ENCODE measurements at regions not wholly inside any gene's neighbourhood (a gene's known extent, or its start where the extent isn't known, plus 50 kb on each side); places are given as distances from the start of the nearest gene placed in this dataset.

DNA sequence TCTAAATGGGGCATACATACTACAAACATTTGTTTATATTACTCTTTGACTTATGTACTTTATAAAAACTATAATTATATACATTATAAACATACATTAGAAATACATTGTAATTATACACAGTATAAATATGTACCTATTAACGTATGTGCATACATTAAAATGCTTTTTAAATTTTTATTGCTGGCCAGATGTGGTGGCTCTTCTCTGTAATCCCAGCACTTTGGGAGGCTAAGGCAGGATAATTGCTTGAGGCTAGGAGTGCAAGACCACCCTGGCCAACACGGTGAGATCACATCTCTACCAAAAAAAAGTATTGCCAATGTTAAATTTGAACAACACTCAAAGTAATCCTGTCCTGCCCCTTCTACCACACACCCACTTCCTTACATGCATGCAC is 1037.0 kb downstream of the GRM8 start:
- Histone ChIP-seq H3K4me1 (ENCODE audit: insufficient read depth, low read length, severe bottlenecking) (no peaks in the 10 kb centered on the region), H3K9ac (ENCODE audit: low read length) (no peak overlapping the region), H3K4me2 (ENCODE audit: low read length) (no peak overlapping the region), H3K27ac (ENCODE audit: low read depth, low read length, poor library complexity, severe bottlenecking) (no peak overlapping the region), H2AFZ (ENCODE audit: low read length) (no peak overlapping the region), H3K9me2 (ENCODE audit: low read depth, low read length) (0 out of 2 replicates have a peak, but pooled peaks cover 3% of the 10 kb centered on the region), H3K36me3 (ENCODE audit: insufficient read depth, low read length) (no peaks in the 10 kb centered on the region), H3K4me3 (ENCODE audit: low read depth, low read length, poor library complexity, severe bottlenecking) (no peak overlapping the region), H3K79me2 (ENCODE audit: insufficient read depth, low read length) (no peaks in the 10 kb centered on the region), H3K9me3 (ENCODE audit: low read length) (no peaks in the 10 kb centered on the region), H4K20me1 (ENCODE audit: insufficient read depth, low read length) (no peaks in the 10 kb centered on the region), H3F3A (ENCODE audit: insufficient read depth, low read length) (no peaks in the 10 kb centered on the region), H3K27me3 (ENCODE audit: insufficient read depth, low read length) (no peaks in the 10 kb centered on the region)
- TF ChIP-seq CTCF (IDR thresholded peaks at IDR 0.05; ENCODE audit: low read length), result no peak
- no peak for TF ChIP-seq EZH2 (IDR thresholded peaks at IDR 0.05; ENCODE audit: borderline replicate concordance, low read length)

DNA sequence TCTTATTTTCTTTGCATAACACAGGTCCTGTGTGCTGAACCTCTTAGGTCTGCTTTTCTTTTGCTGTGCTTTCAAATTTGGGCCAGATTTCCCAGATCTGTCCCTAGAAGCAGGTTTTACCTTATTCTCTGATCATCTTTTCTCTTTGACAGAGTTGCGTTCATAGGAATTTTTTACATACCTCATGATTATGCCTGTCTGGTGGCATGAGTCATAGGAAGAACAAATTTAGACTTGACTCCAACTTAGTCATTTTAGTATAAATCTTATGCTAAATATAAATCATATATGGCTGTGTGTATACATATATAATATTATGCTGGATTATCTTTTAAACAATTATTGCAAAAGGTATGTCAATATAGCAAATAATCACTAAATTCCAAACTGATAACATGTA is 1038.9 kb downstream of the GRM8 start:
- Histone ChIP-seq H4K20me1 (ENCODE audit: insufficient read depth, low read length) (no peaks in the 10 kb centered on the region), H3K4me2 (ENCODE audit: low read length) (no peak overlapping the region), H3K4me1 (ENCODE audit: insufficient read depth, low read length, severe bottlenecking) (no peaks in the 10 kb centered on the region), H3K79me2 (ENCODE audit: insufficient read depth, low read length) (no peaks in the 10 kb centered on the region), H3K36me3 (ENCODE audit: insufficient read depth, low read length) (no peaks in the 10 kb centered on the region), H3K9me2 (ENCODE audit: low read depth, low read length) (0 out of 2 replicates have a peak, but pooled peaks cover 3% of the 10 kb centered on the region), H3K27me3 (ENCODE audit: insufficient read depth, low read length) (no peaks in the 10 kb centered on the region), H3K9me3 (ENCODE audit: low read length) (no peaks in the 10 kb centered on the region), H3K27ac (ENCODE audit: low read depth, low read length, poor library complexity, severe bottlenecking) (no peak overlapping the region), H3K9ac (ENCODE audit: low read length) (no peak overlapping the region), H2AFZ (ENCODE audit: low read length) (no peak overlapping the region), H3K4me3 (ENCODE audit: low read depth, low read length, poor library complexity, severe bottlenecking) (no peak overlapping the region), H3F3A (ENCODE audit: insufficient read depth, low read length) (no peaks in the 10 kb centered on the region)
- TF ChIP-seq EZH2 (IDR thresholded peaks at IDR 0.05; ENCODE audit: borderline replicate concordance, low read length) (no peak), CTCF (IDR thresholded peaks at IDR 0.05; ENCODE audit: low read length) (no peak)

DNA sequence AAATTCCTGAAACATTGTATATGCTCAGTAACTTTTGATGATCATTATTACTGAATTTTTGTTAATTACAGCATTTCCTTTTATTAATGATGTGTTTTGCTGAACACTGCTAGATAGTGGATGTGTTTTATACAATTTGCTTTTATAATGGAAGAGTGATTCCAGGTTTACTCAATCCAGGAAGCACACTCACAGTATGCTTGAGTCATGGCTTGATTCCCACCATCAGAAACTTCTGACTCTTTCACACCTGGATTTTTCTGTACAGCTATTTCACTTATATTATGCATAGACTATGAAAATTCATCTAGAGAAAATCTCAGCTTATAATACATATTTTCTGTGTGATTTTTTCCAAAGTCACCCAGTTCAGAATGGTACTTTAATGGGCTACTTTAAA is 1040.9 kb downstream of the GRM8 start:
- Histone ChIP-seq H3K36me3 (ENCODE audit: insufficient read depth, low read length) (no peaks in the 10 kb centered on the region), H3K4me3 (ENCODE audit: low read depth, low read length, poor library complexity, severe bottlenecking) (no peak overlapping the region), H4K20me1 (ENCODE audit: insufficient read depth, low read length) (no peaks in the 10 kb centered on the region), H2AFZ (ENCODE audit: low read length) (no peak overlapping the region), H3K4me2 (ENCODE audit: low read length) (no peak overlapping the region), H3K9me2 (ENCODE audit: low read depth, low read length) (0 out of 2 replicates have a peak, but pooled peaks cover 3% of the 10 kb centered on the region), H3K9me3 (ENCODE audit: low read length) (no peaks in the 10 kb centered on the region), H3K4me1 (ENCODE audit: insufficient read depth, low read length, severe bottlenecking) (no peaks in the 10 kb centered on the region), H3F3A (ENCODE audit: insufficient read depth, low read length) (no peaks in the 10 kb centered on the region), H3K79me2 (ENCODE audit: insufficient read depth, low read length) (no peaks in the 10 kb centered on the region), H3K9ac (ENCODE audit: low read length) (no peak overlapping the region), H3K27ac (ENCODE audit: low read depth, low read length, poor library complexity, severe bottlenecking) (no peak overlapping the region), H3K27me3 (ENCODE audit: insufficient read depth, low read length) (no peaks in the 10 kb centered on the region)
- TF ChIP-seq EZH2 (IDR thresholded peaks at IDR 0.05; ENCODE audit: borderline replicate concordance, low read length) (no peak), CTCF (IDR thresholded peaks at IDR 0.05; ENCODE audit: low read length) (no peak)

Data from OCI-LY1 (cell line).